ENCODE measurements at regions not wholly inside any gene's neighbourhood (a gene's known extent, or its start where the extent isn't known, plus 50 kb on each side); places are given as distances from the start of the nearest gene placed in this dataset.
"Not testable (repeated sequence)": the region's sequence is repeated elsewhere in the genome, so short reads cannot be mapped to it uniquely, and the experiment has no call there.

GRCh38 chr4:3914511-3914910, 148.3 kb downstream of the ADRA2C start:
- CTCF ChIA-PET (ENCODE audit: low intra/inter-chr PET ratio); H3K9me1 ChIP-seq (ENCODE audit: control insufficient read depth, insufficient read depth, low read length); in situ Hi-C loops (cut with MboI); H3K4me1 ChIP-seq (replicated peaks in 1 of 2; ENCODE audit: control insufficient read depth in 2 of 2, insufficient read depth in 2 of 2, low read length in 2 of 2); H3K9me3 ChIP-seq (replicated peaks; ENCODE audit: control insufficient read depth, insufficient read depth, low read depth, low read length); FAIRE-seq; intact Hi-C loops (cut with micrococcal nuclease); H3K27ac ChIP-seq (ENCODE audit: extremely low read depth, low read depth, low read length); H3K36me3 ChIP-seq (ENCODE audit: control insufficient read depth, insufficient read depth, low read length); DNase-seq (ENCODE audit: extremely low read depth in 1 of 4, low spot score in 3 of 4); ATAC-seq; H3K27me3 ChIP-seq (ENCODE audit: control insufficient read depth in 2 of 2, insufficient read depth in 2 of 2, low read length in 2 of 2); H3K4me2 ChIP-seq (ENCODE audit: insufficient read depth, low read length); POLR2A ChIA-PET; H2AFZ ChIP-seq (ENCODE audit: low read depth, low read length); H3K9ac ChIP-seq (ENCODE audit: insufficient read depth in 1 of 2, low read depth in 2 of 2, low read length in 2 of 2); BruUV-seq (replicated peaks); H3K79me2 ChIP-seq (ENCODE audit: control insufficient read depth, insufficient read depth, low read length); H4K20me1 ChIP-seq (replicated peaks; ENCODE audit: control insufficient read depth, insufficient read depth, low read length); H3K4me3 ChIP-seq: not testable (repeated sequence)
- WGBS (ENCODE audit: insufficient coverage, low coverage, missing lambda C conversion rate), result 0% methylated on average over 4 of the region's 4 CpGs

GRCh38 chr4:3919509-3919908, 153.3 kb downstream of the ADRA2C start:
- DNase-seq (ENCODE audit: extremely low read depth in 1 of 4, low spot score in 3 of 4); H3K27me3 ChIP-seq (ENCODE audit: control insufficient read depth in 2 of 2, insufficient read depth in 2 of 2, low read length in 2 of 2); POLR2A ChIA-PET; in situ Hi-C loops (cut with MboI); CTCF ChIA-PET (ENCODE audit: low intra/inter-chr PET ratio); H3K4me2 ChIP-seq (ENCODE audit: insufficient read depth, low read length); intact Hi-C loops (cut with micrococcal nuclease); H3K9me1 ChIP-seq (ENCODE audit: control insufficient read depth, insufficient read depth, low read length); FAIRE-seq; BruUV-seq (replicated peaks); ATAC-seq; H3K27ac ChIP-seq (ENCODE audit: extremely low read depth, low read depth, low read length); H3K9me3 ChIP-seq (replicated peaks; ENCODE audit: control insufficient read depth, insufficient read depth, low read depth, low read length); H3K9ac ChIP-seq (ENCODE audit: insufficient read depth in 1 of 2, low read depth in 2 of 2, low read length in 2 of 2); H3K4me3 ChIP-seq; H3K36me3 ChIP-seq (ENCODE audit: control insufficient read depth, insufficient read depth, low read length); H3K79me2 ChIP-seq (ENCODE audit: control insufficient read depth, insufficient read depth, low read length); H4K20me1 ChIP-seq (replicated peaks; ENCODE audit: control insufficient read depth, insufficient read depth, low read length); H3K4me1 ChIP-seq (replicated peaks in 1 of 2; ENCODE audit: control insufficient read depth in 2 of 2, insufficient read depth in 2 of 2, low read length in 2 of 2); H2AFZ ChIP-seq (ENCODE audit: low read depth, low read length): not testable (repeated sequence)
- 1% methylated on average over 9 of the region's 9 CpGs for WGBS (ENCODE audit: insufficient coverage, low coverage, missing lambda C conversion rate)

GRCh38 chr4:3921902-3922301, 155.7 kb downstream of the ADRA2C start:
- H4K20me1 ChIP-seq (replicated peaks; ENCODE audit: control insufficient read depth, insufficient read depth, low read length); H3K36me3 ChIP-seq (ENCODE audit: control insufficient read depth, insufficient read depth, low read length); H3K27ac ChIP-seq (ENCODE audit: extremely low read depth, low read depth, low read length); H3K4me3 ChIP-seq; H3K9me3 ChIP-seq (replicated peaks; ENCODE audit: control insufficient read depth, insufficient read depth, low read depth, low read length); CTCF ChIA-PET (ENCODE audit: low intra/inter-chr PET ratio); FAIRE-seq; H3K9ac ChIP-seq (ENCODE audit: insufficient read depth in 1 of 2, low read depth in 2 of 2, low read length in 2 of 2); BruUV-seq (replicated peaks); H3K4me1 ChIP-seq (replicated peaks in 1 of 2; ENCODE audit: control insufficient read depth in 2 of 2, insufficient read depth in 2 of 2, low read length in 2 of 2); DNase-seq (ENCODE audit: extremely low read depth in 1 of 4, low spot score in 3 of 4); H3K79me2 ChIP-seq (ENCODE audit: control insufficient read depth, insufficient read depth, low read length); H2AFZ ChIP-seq (ENCODE audit: low read depth, low read length); ATAC-seq; H3K4me2 ChIP-seq (ENCODE audit: insufficient read depth, low read length); in situ Hi-C loops (cut with MboI); H3K9me1 ChIP-seq (ENCODE audit: control insufficient read depth, insufficient read depth, low read length); intact Hi-C loops (cut with micrococcal nuclease): not testable (repeated sequence)
- POLR2A ChIA-PET, result interaction anchor here (0.6 kb wide), 1 partner anchor 12 kb away, joined by 3 read pairs; no protein-coding TSS in a partner anchor
- WGBS (ENCODE audit: insufficient coverage, low coverage, missing lambda C conversion rate), result 0% methylated on average over 3 of the region's 3 CpGs
- H3K27me3 ChIP-seq (ENCODE audit: control insufficient read depth in 2 of 2, insufficient read depth in 2 of 2, low read length in 2 of 2), result peaks cover 0 to 14% of the 10 kb centered on the region in 2 experiments; a peak in 2 of 5 replicates

GRCh38 chr4:3925841-3926240, 159.7 kb downstream of the ADRA2C start:
- DNase-seq (ENCODE audit: extremely low read depth in 1 of 4, low spot score in 3 of 4); H3K4me2 ChIP-seq (ENCODE audit: insufficient read depth, low read length); H3K36me3 ChIP-seq (ENCODE audit: control insufficient read depth, insufficient read depth, low read length); H3K79me2 ChIP-seq (ENCODE audit: control insufficient read depth, insufficient read depth, low read length); H3K9ac ChIP-seq (ENCODE audit: insufficient read depth in 1 of 2, low read depth in 2 of 2, low read length in 2 of 2); H3K9me1 ChIP-seq (ENCODE audit: control insufficient read depth, insufficient read depth, low read length); CTCF ChIA-PET (ENCODE audit: low intra/inter-chr PET ratio); POLR2A ChIA-PET; H3K4me1 ChIP-seq (replicated peaks in 1 of 2; ENCODE audit: control insufficient read depth in 2 of 2, insufficient read depth in 2 of 2, low read length in 2 of 2); BruUV-seq (replicated peaks); H3K4me3 ChIP-seq; H4K20me1 ChIP-seq (replicated peaks; ENCODE audit: control insufficient read depth, insufficient read depth, low read length); ATAC-seq; H3K9me3 ChIP-seq (replicated peaks; ENCODE audit: control insufficient read depth, insufficient read depth, low read depth, low read length); FAIRE-seq; intact Hi-C loops (cut with micrococcal nuclease); H3K27ac ChIP-seq (ENCODE audit: extremely low read depth, low read depth, low read length); H2AFZ ChIP-seq (ENCODE audit: low read depth, low read length): not testable (repeated sequence)
- H3K27me3 ChIP-seq (ENCODE audit: control insufficient read depth in 2 of 2, insufficient read depth in 2 of 2, low read length in 2 of 2), result peaks cover 0 to 18% of the 10 kb centered on the region in 2 experiments; a peak in 3 of 5 replicates
- 2% methylated on average over 4 of the region's 4 CpGs for WGBS (ENCODE audit: insufficient coverage, low coverage, missing lambda C conversion rate)
- in situ Hi-C loops (cut with MboI), result loop anchor here (5.0 kb wide), 1 partner anchor 34 kb away; no protein-coding TSS in a partner anchor

Data from K562 (cell line).